ENCODE measurements at regions not wholly inside any gene's neighbourhood (a gene's known extent, or its start where the extent isn't known, plus 50 kb on each side); places are given as distances from the start of the nearest gene placed in this dataset.

GRCh38 chr1:98221923-98222322 is 301.1 kb upstream of the DPYD start:
- TF ChIP-seq POLR2AphosphoS5 (IDR thresholded peaks at IDR 0.05), result no peak
- TF ChIP-seq EZH2 (IDR thresholded peaks at IDR 0.05; ENCODE audit: borderline replicate concordance, insufficient read depth, low read length, poor library complexity, severe bottlenecking), result no peak
- no peak for TF ChIP-seq CTCF (IDR thresholded peaks at IDR 0.05; ENCODE audit: poor library complexity, severe bottlenecking)
- TF ChIP-seq EP300 (conservative IDR thresholded peaks at IDR 0.05; ENCODE audit: poor library complexity, severe bottlenecking), result no peak
- no peak for TF ChIP-seq RAD21 (conservative IDR thresholded peaks at IDR 0.05)
- no peak for TF ChIP-seq TAF1 (IDR thresholded peaks at IDR 0.05; ENCODE audit: low read depth)
- no peak for TF ChIP-seq REST (IDR thresholded peaks at IDR 0.05; ENCODE audit: borderline replicate concordance)
- TF ChIP-seq MXI1 (conservative IDR thresholded peaks at IDR 0.05; ENCODE audit: poor library complexity, severe bottlenecking), result no peak
- no peak for TF ChIP-seq SMC3 (conservative IDR thresholded peaks at IDR 0.05; ENCODE audit: poor library complexity)
- Histone ChIP-seq H3K36me3 (ENCODE audit: insufficient read depth, low read length) (no peaks in the 10 kb centered on the region), H3K79me2 (replicated peaks; ENCODE audit: insufficient read depth, low read length) (no peaks in the 10 kb centered on the region), H3K27me3 (ENCODE audit: insufficient read depth, low read depth, low read length) (no peaks in the 10 kb centered on the region), H3K9me3 (ENCODE audit: low read length) (no peaks in the 10 kb centered on the region), H3K9ac (ENCODE audit: low read length) (no peak overlapping the region), H3K9me2 (ENCODE audit: insufficient read depth, low read length) (no peaks in the 10 kb centered on the region), H3K27ac (ENCODE audit: low read length) (no peak overlapping the region), H3K4me2 (ENCODE audit: low read length) (no peak overlapping the region), H2AFZ (ENCODE audit: low read depth, low read length) (no peak overlapping the region), H4K20me1 (ENCODE audit: insufficient read depth) (no peaks in the 10 kb centered on the region), H3F3A (ENCODE audit: insufficient read depth, low read length, poor library complexity, severe bottlenecking) (peaks cover 11% of the 10 kb centered on the region), H3K4me3 (ENCODE audit: low read length) (no peak overlapping the region)

DNA sequence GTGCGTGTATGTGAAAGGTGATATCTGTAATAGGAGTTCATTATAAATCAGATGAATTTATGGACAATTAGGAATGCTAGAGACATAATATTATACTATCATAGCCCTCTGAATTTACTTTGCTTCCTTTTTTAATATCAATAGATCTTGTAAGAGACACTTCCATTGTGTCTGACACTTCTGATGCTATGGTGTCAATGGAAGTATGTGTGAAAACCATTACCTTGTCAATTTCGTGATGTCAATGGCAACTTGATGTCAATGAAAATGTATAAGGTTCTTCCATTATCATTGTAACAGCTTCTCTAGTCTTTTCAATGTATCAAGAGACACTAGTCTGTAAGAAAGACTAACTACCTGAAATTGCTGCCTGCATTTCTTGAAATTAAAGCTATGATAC is 296.8 kb upstream of the DPYD start:
- Histone ChIP-seq H3K4me3 (ENCODE audit: low read length) (peak overlapping the region; percentile 36), H2AFZ (ENCODE audit: low read depth, low read length) (no peak overlapping the region), H3K27me3 (ENCODE audit: insufficient read depth, low read depth, low read length) (no peaks in the 10 kb centered on the region), H4K20me1 (ENCODE audit: insufficient read depth) (no peaks in the 10 kb centered on the region), H3F3A (ENCODE audit: insufficient read depth, low read length, poor library complexity, severe bottlenecking) (peaks cover 12% of the 10 kb centered on the region), H3K9ac (ENCODE audit: low read length) (peak overlapping the region; percentile 35), H3K4me2 (ENCODE audit: low read length) (peak overlapping the region; percentile 53), H3K79me2 (replicated peaks; ENCODE audit: insufficient read depth, low read length) (no peaks in the 10 kb centered on the region), H3K27ac (ENCODE audit: low read length) (peak overlapping the region; percentile 81), H3K9me2 (ENCODE audit: insufficient read depth, low read length) (no peaks in the 10 kb centered on the region), H3K9me3 (ENCODE audit: low read length) (no peaks in the 10 kb centered on the region), H3K36me3 (ENCODE audit: insufficient read depth, low read length) (no peaks in the 10 kb centered on the region)
- TF ChIP-seq CTCF (IDR thresholded peaks at IDR 0.05; ENCODE audit: poor library complexity, severe bottlenecking), result no peak
- no peak for TF ChIP-seq SMC3 (conservative IDR thresholded peaks at IDR 0.05; ENCODE audit: poor library complexity)
- no peak for TF ChIP-seq MXI1 (conservative IDR thresholded peaks at IDR 0.05; ENCODE audit: poor library complexity, severe bottlenecking)
- peak; percentile 98 for TF ChIP-seq EP300 (conservative IDR thresholded peaks at IDR 0.05; ENCODE audit: poor library complexity, severe bottlenecking)
- no peak for TF ChIP-seq EZH2 (IDR thresholded peaks at IDR 0.05; ENCODE audit: borderline replicate concordance, insufficient read depth, low read length, poor library complexity, severe bottlenecking)
- TF ChIP-seq REST (IDR thresholded peaks at IDR 0.05; ENCODE audit: borderline replicate concordance), result no peak
- TF ChIP-seq POLR2AphosphoS5 (IDR thresholded peaks at IDR 0.05), result peak; percentile 81
